TTC549 (cell line): ENCODE measurements at regions not wholly inside any gene's neighbourhood (a gene's known extent, or its start where the extent isn't known, plus 50 kb on each side); places are given as distances from the start of the nearest gene placed in this dataset.
"Not testable (repeated sequence)": the region's sequence is repeated elsewhere in the genome, so short reads cannot be mapped to it uniquely, and the experiment has no call there.

Source experiments
- FAIRE-seq: peaks from 2 replicates; lab custom pipeline; 2012; peaks lifted over from hg19 to GRCh38; lab: Jason Lieb, UNC

- FAIRE-seq, result no peak
Observed at GRCh38 chr18:24561369-24561965, 101.0 kb downstream of the HRH4 start.

- FAIRE-seq, result no peak
Observed at GRCh38 chr18:24567199-24567598, 106.8 kb downstream of the HRH4 start.

DNA sequence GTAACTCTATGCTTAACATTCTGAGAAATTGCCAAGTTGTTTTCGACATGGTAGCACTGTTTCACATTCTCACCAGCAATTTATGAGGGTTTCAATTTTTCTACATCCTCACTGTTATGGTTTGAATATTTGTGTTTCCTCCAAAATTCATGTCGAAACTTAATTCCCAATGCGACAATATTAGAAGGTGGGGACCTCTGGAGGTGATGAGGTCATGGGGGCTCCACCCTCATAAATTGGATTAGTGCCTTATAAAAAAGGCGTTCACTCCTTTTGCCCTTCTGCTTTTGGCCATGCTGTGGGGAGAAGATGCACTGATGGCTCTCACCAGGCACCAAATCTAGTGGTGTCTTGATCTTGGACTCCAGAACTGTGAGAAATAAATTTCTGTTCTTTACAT lies 110.3 kb downstream of the HRH4 start:
- FAIRE-seq, result no peak

DNA sequence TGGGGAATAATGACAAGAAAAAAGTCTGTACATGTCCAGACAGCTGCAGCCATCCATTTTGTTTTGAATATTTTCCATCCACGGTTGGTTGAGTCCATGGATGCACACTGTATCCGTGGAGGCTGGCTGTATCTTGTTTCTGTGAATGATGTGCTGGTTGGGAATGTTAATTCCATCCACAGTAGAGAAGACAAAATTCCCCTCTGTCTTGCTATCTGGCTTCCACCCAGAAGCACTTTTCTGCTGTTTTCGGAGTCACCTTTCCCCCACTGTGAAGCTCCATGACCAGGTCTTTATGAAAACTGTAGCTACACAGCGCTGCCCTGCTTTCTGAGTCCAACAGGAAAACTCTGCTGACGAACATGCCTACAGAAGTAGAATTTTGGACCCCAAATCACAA lies 122.3 kb downstream of the HRH4 start:
- FAIRE-seq, result peak; percentile 9

- FAIRE-seq, result no peak
Observed at GRCh38 chr18:24584205-24584604, 123.8 kb downstream of the HRH4 start.

DNA sequence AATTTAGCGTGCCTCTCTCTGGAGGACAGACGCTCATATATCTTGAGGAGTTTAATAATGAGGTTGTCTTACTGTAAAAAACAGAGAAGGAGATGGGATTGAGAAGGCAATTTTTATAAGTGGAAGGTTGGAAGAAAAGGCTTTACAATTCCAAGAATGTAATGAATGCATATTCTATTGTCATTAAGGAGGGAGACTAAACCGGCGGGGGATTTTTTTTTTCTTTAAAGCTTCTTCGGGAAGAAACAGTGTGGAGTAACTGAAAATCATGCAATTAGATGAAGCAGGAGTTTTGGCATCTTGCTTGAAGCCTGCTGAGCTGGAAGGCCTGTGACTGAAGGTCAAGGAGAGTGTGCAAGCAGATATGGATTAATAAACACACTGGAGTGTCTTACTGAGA lies 124.4 kb downstream of the HRH4 start:
- peak; percentile 94 for FAIRE-seq

DNA sequence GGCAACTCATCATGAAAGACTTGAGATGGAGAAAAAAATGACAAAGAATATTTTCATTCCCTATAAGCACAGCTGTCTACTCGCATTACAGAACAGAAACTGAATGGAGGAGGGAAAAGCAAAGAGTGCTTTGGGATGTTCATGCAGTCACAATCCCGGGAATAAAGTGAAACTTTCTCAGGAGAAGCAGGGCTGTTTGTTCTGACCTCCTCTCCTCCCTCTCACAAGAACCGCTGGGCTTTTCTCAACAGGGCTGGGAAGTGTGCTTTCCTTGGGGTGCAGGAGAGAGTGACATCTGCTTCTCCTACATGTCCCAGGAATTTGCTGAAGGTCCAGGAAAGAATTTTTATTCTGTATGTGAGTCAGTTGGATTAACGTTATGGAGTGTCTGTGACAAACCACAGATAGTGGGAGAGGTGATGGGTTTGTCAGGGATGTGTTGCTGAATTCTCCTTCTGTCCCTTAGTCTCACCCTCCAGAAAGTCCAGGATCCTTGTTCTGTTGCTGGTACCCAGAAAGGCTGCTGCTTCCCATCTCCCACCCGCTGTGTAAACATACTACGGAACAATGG lies 125.6 kb downstream of the HRH4 start:
- peak; percentile 77 for FAIRE-seq

DNA sequence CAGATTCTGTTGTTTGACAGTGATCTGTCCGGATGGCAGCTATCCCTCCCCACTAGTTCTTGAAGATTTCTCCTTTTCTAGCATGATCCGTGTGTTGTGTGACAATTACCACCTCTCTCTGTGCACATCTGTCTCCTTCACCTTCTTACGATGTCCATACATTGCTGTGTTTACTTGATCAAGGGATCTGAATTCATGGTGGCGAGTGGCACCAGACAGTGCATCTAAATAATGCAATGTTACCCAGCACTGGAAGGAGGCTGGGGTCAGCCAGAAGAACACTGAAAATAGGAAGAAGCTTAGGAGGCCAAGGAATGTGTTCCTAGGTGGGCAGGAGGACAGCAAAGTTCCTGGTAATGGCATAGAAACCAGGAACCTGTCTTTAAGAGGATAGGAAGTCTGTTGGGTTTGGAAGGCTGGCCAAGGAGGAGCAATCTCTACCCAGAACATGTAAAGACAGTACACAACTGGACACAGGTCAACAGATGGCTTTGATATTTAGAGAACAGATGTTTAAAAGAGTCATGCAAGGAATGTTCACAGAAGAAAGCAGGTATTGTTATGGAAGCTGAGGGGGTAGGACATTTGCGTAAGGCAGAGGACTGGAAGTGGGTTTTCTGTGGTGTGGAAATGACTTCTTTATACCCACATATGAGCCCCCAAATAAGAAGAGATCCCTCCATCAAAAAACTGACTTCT lies 126.4 kb downstream of the HRH4 start:
- FAIRE-seq, result peak; percentile 34

GRCh38 chr18:24588440-24588839 lies 128.0 kb downstream of the HRH4 start:
- no peak for FAIRE-seq

DNA sequence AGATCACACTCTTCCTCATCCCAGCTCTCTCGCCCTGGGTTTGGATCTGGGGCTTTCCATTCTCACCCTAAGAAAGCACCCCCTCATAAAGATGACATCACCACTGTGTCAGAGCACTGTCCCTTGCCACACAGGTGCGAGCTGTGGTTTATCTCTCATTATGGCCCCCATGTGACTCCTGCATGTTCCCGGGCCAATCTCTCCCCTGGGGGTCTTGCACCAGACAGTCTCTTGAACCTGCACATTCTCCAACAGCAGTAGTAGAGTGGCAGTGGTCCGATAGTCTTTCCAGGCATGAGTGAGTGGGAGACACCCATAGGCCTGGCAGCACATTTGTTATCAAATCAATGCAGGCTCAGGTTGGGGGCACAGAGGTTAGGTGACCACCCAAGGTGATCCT lies 130.5 kb downstream of the HRH4 start:
- no peak for FAIRE-seq

DNA sequence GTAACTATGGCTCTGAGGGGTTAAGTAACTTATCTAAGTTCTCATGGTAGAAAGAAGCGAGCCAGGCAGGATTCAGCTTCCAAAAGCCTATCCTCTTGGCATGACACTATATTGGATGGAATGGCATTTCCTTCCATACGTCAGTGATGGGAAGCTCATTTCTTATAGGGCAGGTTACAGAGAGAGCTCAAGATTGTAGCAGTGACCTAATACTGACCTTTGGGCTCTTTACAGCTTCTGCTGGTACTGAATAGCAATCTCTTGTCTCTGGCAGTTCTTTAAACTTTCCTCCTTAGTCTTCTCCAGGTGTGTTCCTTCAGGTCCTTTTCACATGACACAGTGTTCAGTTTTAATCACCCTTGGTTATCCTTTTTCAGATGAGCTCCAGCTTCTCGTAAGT lies 133.0 kb downstream of the HRH4 start:
- FAIRE-seq, result no peak

DNA sequence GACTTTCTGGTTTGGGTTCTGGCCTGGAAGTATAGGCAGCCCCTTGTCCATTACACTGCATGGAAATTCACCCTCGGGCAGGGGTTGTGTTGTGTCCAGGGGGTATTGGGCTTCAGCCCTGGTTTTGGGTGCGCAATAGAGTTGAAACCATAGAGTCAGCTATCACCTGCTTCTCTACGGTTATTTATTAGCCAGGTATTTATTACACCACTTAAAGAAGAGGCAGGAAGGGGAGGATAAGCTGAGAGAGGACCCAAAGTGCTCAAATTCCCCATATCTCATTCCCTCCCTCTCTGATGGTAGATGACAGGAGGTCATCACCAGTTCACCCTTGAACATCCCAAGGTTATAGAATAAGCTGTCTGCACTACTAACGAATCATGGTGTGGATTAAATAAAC lies 133.4 kb downstream of the HRH4 start:
- no peak for FAIRE-seq

- FAIRE-seq, result peak; percentile 60
Observed at GRCh38 chr18:24595561-24596031, 135.2 kb downstream of the HRH4 start.

GRCh38 chr18:24600076-24600654 lies 139.7 kb downstream of the HRH4 start:
- peak; percentile 99 for FAIRE-seq

GRCh38 chr18:24601585-24601984 lies 141.1 kb downstream of the HRH4 start:
- no peak for FAIRE-seq

GRCh38 chr18:24602201-24602600 lies 141.8 kb downstream of the HRH4 start:
- FAIRE-seq, result no peak

GRCh38 chr18:24603151-24603550 lies 142.7 kb downstream of the HRH4 start:
- FAIRE-seq, result peak; percentile 34

DNA sequence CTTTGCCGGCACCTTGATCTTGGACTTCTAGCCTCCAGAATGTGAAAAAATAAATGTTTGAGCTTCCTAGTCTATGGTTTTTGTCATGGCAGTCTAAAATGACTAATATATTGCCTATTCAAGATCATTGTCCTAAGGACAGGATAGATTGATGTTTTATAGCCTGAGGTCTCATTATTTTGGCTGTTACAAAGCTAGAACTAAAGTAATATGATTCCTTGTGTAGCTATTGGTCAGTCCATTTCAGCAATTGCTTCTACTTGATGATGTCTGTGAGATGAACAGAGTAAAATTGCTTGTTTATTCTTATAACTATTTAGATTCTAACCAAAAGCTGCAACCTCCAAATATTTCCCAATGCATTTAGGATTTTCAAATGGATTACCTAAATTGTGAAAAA lies 145.0 kb downstream of the HRH4 start:
- peak; percentile 58 for FAIRE-seq

DNA sequence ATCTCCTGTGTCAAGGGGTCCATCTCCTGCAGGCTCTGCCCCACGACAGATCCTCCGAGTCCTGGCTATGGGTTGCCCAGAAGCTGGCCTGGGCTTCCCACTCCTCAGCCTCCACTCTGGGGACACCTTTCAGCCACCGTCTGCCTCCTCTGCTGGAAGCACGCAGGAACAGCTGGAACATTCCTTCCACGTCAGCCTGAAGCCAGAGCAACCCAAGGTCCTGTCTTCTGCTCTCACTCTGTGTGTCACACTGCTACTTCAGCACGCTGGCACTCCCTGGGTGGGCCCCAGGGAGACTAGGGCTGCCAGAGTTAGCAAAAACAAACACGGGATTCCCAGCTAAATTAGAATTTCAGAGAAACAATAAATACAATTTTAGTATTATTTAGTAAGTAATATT lies 148.8 kb downstream of the HRH4 start:
- FAIRE-seq, result no peak

DNA sequence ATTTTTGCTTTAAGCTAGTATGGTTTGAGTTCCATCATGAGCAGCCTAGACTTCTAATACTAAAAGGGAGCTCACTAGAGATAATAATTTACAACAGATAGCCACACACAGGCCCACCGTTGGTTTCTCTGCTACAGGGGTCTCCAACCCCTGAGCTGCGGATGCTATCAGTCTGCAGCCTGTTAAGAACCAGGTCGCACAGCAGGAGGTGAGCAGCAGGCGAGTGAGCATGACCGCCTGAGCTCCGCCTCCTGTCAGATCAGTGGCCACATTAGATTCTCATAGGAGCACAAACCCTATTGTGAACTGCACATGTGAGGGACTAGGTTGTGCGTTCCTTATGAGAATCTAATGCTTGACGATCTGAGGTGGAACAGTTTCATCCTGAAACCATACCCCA lies 150.6 kb downstream of the HRH4 start:
- FAIRE-seq, result no peak

- no peak for FAIRE-seq
Observed at GRCh38 chr18:24613896-24614640, 153.6 kb downstream of the HRH4 start.

GRCh38 chr18:24616653-24617052 lies 156.2 kb downstream of the HRH4 start:
- FAIRE-seq, result no peak

DNA sequence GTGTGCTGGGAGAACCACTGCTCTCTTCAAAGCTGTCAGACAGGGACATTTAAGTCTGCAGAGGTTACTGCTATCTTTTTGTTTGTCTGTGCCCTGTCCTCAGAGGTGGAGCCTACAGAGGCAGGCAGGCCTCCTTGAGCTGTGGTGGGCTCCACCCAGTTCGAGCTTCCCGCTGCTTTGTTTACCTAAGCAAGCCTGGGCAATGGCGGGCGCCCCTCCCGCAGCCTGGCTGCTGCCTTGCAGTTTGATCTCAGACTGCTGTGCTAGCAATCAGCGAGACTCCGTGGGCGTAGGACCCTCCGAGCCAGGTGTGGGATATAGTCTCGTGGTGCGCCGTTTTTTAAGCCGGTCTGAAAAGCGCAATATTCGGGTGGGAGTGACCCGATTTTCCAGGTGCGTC lies 164.0 kb downstream of the HRH4 start:
- not testable (repeated sequence) for FAIRE-seq
